Erythroblast (primary cell): ENCODE measurements at regions not wholly inside any gene's neighbourhood (a gene's known extent, or its start where the extent isn't known, plus 50 kb on each side); places are given as distances from the start of the nearest gene placed in this dataset.

Source experiments
- GATA1 ChIP-seq: IDR thresholded peaks from 2 replicates; pipeline ENCODE4 v1.6.1; 2011; ENCODE audit warnings: low read depth, mild to moderate bottlenecking, control low read depth, low read length, moderate library complexity
- POLR2A ChIP-seq: IDR thresholded peaks from 2 replicates; pipeline ENCODE4 v1.6.1; 2011; ENCODE audit warnings: mild to moderate bottlenecking, low read length

GRCh38 chr1:191913260-191913977 is 244.8 kb upstream of the RGS18 start:
- TF ChIP-seq POLR2A (no peak), GATA1 (no peak)
